ENCODE measurements at regions not wholly inside any gene's neighbourhood (a gene's known extent, or its start where the extent isn't known, plus 50 kb on each side); places are given as distances from the start of the nearest gene placed in this dataset.
"Not testable (repeated sequence)": the region's sequence is repeated elsewhere in the genome, so short reads cannot be mapped to it uniquely, and the experiment has no call there.

DNA sequence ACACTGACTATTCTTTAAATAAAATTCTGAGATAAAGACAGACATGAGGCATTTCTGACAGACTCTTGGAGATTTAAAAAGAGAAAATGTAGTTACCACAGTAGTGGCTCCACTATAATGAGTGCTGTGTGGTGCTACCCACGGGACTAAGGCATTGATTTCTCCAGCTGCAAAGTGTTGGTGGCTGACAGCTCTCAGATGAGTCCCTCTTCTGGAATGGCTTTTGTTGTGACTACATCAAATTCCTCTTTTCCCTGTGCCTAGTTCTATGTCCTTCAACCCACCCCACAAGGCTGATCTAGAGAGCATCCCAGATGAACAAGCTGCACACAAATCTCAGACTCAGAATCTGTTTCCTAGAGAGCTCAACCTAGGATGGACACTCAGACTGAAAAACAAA, 884.8 kb upstream of the ZEB2 start:
- no peak for FAIRE-seq

DNA sequence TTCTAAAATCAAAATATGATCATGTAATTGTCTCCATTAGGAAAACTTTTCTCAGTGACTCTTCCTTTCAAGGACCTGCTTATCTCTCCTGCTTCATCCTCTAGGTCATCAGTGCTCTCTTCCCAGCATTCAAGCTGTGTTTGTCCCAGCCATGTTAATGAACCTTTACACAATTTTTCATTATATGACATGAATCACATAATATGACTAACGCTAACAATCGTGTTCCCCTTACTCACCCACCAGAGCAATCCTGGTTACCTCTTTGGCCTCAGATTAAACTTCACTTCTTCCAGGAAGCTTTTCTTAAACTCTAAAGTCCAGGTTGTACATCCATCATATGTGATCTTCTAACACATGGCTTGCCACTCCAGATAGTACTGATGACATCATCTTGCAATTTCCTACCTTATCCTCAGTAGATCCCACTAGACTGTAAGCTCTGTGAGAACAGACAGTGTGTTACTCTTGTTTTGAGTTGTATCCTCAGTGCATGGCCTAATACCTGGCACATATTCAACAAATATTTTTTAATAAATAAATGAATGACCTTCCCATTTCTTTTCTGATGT, 882.9 kb upstream of the ZEB2 start:
- no peak for FAIRE-seq

DNA sequence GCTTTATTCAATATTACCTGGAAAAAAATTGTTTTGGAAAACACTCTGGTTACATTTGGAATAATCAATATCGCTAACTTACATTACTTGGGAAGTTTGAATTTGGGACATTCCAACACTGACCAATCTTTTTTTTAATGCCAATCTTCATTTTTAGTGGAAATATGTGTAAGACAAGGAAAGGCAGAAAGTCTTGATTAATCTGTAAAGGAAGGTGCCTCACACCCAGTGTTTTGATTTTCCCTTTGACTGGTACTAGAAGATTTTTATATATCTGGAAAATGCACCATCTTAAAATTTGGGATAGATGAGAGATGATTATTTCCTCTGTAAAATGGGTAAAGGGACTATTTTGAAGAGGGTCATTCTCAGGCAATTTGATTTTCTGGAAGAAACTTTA, 879.2 kb upstream of the ZEB2 start:
- FAIRE-seq, result no peak

DNA sequence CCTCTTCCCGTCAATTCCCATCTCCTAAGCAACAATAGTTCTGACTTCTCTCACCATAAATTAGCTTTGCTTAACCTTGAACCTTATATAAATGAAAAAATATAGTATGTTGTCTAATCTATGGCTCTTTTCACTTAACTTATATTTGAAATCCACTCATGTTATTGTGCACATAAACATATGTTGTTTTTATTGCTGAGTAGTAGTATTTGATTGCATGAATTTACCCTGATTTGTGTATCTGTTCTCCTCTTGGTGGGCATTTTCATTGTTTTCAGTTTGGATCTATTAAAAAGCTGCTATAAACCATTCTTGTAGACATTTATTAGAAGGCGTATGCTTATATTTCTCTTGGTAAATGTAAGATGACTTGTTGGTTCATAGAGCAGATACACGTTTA, 874.3 kb upstream of the ZEB2 start:
- no peak for FAIRE-seq

DNA sequence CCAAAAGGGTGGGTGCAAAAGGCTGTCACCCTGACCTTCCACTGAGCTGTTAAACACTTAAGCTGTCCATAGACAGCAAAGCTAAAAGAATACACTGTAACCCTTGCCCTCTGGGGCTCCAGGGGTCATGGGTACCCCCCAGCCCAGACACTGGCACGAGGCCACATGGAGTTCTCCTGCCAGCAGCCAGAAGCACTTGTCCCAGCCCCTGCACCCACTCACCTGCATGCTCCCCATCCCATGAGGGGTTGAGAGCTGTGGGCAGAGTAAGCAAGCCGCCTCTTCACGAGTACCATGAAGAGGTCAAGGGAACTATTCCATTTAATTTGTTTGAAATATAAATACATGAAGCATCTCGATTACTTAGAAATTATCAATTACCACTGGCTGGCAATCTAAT, 867.1 kb upstream of the ZEB2 start:
- FAIRE-seq, result no peak

DNA sequence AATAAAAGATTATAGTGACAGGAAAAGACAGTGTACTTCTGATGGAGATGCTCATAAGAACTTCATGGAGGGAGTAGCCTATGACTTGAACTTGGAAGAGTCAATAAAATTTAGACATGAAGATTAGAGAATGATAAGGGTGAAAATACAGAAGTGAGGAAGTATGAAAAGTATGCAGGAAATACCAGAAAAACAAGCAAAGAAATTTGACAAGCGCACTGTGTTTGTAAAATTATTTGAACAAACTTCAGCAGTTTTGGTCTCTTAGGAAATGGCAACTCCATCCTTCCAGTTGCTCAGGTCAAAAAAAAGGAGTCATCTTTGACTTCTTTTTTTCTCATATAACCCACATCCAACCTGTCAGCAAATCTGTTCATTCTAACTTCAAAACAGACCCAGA, 864.0 kb upstream of the ZEB2 start:
- no peak for FAIRE-seq

DNA sequence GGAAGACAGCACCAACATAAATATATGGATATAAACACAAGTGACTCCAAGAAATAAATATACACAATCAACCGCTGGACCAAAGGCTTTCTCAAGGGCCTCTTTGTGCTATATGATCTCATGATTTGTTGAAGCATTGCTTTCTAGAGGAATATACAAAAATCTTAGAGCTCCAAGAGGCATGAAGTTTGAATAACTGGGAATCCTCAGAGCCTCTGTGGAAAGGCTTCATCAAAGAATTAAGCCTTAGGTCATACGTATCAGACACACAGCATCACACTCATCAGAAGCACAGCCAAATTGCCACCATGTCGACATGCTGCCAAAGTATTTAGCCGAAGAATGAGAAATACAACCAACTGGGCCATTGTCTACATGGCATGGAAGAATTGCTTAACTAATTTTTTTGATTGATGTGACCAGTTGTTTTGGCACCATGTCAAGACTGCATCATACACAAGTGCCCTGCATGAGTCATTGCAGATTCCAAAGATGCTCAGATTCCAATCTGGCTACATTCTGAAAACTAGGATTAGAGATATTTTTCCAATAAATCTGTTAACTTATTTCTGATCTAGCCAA, 860.6 kb upstream of the ZEB2 start:
- FAIRE-seq, result no peak

DNA sequence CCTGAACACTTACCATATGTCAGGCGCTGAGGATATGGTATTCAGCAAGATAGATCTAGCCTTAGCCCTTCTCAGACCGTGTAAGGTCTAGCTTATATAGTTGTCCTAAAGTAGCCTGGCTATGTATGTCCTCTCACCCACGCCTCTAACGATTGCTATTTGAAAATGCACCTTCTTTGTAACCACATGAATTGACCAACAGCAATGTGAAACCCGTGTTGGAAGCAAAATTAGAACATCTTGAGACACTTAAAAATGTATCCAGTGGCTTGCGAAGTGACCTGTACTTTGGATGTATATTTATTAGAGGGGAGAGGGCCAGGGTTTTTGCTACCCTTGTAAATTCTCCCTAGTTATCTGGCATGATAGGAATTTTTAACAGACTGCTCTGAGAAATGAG, 860.0 kb upstream of the ZEB2 start:
- FAIRE-seq, result no peak

DNA sequence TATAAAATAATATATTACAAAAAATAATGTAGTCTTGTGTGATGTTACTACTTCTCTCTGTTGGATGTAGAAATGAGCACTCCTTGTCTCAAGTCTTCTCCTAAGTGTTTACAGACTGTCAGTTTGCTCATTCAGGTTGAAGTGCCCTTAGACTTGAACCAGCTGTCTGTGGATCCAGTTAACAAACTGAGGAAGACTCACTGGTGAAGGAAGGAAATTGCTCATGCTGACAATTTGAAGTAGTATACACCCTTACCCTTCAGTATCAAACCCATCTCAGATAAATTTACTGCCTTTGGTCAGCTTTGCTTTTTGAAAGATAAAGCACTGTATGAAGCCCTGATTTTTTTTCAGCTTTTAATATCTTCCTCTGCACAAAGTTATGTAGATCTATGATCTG, 854.2 kb upstream of the ZEB2 start:
- FAIRE-seq, result no peak

DNA sequence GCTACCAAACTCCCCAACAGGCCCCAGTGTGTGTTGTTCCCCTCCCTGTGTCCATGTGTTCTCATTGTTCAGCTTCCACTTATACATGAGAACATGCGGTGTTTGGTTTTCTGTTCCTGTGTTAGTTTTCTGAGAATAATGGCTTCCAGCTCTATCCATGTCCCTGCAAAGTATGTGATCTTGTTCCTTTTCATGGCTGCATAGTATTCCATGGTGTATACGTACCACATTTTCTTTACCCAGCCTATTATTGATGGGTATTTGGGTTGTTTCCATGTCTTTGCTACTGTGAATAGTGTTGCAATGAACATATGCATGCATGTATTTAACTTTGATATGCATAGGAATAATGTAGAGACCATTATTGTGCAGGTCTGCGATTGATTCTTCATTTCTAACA, 847.4 kb upstream of the ZEB2 start:
- not testable (repeated sequence) for FAIRE-seq

DNA sequence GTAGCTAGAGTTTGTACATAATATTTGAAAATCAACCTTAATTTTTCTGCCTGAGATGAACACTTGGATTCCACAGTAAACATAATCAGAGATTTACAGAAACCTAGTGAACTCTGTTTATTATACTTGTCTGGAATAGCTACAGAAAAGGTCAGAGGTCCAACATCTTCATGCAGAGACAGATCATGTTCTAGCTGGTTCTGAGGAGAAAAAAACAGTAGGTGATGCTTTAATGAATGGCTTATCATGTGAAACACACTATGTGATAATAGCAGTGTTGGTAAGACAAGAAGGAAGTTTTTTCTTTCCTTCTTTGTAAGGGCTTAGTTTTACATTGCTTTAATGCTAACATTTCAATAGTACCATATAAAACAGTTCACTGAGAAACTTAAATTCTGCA, 846.4 kb upstream of the ZEB2 start:
- FAIRE-seq, result no peak

DNA sequence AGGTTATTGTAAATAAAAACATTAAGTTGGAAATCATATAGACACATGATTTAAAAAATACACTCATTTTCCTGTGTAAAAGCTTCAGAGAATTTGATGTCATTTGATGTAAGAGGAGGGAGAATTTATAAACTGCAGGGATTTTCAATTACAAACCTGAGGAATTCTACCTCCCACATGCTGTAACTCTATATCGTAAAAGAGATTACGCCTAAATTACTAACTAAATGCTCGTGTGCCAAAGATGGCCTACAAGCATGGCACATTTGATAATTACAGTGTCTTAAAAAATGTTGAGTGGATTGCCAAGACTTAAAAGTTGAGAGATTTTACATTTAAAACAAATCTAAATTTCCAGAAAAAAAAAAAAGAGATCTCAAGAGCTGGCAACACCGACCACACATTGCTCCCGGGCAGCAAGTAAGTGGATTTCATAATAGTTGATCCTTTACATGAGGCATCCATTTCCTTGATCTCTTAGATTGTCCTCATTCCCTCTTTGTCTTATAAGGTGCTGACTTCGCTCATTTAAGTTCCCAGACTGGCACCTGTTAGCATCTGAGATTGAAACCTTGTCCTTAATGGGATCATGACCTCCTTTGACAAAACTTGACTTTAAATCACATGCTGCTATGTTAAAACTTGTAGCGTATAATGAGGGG, 840.3 kb upstream of the ZEB2 start:
- FAIRE-seq, result no peak

DNA sequence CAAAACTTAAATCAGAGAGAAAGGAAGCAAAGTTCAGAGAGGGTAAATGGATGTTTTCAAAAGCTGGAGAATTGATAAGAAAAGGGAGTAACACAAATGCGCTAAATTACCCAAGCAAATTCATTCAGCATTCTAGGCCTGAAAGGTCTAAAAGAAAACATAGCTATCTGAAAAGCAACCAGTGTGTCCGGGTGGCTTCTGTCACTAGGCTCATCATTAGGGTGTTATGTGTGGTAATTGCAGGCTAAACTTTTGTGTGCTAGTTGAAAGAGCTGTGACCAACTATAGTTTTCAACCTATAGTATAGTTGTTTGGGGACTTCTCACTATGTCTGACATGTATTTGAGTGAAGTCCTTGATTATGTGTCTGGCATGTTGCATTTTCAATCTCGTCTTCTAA, 839.6 kb upstream of the ZEB2 start:
- no peak for FAIRE-seq

DNA sequence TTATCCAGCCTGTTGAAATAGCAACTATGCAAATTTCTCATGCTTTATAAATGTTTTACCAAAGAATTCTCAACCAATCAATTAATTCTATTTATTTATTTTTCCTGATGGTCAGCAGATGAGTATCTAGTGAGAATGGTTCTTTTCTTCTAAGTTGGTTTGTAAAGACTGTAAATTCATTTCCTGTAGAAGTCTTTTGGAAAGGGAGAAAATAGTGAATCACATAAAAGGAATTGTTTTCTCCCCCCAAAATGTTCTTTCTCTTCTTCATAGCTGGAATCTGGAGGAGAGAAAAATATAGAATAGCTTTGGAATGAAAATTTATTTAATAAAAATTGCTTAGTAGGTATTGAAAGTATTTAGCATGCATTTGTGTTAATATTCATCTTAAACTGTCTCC, 836.1 kb upstream of the ZEB2 start:
- no peak for FAIRE-seq

DNA sequence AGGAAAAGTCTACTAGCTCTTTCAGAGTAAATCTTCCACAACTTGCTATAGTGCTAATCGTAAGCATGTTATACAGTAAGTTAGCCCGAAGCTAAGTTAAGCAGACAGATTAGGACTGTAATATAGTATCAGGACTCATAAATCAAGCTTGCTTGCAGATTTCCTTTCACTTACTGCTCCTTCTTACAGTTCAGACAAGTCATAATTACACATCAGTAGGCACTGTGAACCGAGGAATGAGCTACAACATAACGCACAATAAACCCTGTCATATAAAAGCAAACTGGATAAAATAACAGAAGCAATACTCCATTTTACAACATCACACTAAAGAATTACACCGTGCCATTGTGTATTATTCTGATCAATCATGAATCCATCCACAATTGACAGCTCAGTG, 832.6 kb upstream of the ZEB2 start:
- FAIRE-seq, result no peak

DNA sequence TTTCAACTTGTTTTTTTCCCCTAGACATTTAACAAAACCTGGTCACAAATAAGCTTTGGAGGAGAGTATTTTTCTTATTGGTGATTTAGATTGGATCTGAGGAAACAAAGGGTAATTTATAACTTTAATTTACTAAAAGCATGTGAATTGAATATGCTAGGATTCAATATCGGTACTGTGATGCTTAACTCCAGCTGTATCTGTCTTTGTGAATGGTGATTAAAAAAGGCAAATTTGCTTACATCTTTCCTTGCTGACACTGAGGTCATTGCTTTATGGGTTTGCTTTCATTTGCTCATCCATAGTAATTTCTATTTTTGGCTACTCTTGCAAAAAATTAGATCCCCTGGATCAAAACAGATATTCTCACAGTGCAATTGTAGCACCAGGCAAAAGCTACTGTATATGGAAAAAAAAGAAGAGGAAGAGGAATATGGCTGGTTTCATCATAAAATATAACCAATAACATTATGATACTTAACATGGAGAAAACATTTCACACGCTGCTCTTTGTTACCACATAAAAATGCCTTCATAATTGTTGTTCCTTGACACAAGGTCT, 832.0 kb upstream of the ZEB2 start:
- no peak for FAIRE-seq

DNA sequence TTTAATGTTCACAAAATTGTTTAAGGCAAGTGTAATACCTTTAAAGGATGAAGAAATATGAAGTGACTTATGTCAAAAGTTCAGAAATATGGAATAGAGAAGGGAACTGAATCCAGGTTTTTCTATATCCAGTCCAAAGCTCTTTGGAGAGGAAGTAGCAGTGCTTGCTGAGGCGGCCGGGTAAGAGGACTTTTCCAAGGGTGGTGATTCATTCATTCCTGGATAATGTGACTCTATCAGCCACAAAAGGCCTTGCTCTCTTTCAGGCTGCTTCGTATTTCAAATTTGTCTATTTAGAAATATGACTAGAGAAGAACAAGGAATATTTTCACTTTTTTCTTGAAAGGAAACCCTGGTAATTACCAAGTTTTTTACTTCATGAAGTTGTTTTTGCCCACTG, 830.1 kb upstream of the ZEB2 start:
- no peak for FAIRE-seq

DNA sequence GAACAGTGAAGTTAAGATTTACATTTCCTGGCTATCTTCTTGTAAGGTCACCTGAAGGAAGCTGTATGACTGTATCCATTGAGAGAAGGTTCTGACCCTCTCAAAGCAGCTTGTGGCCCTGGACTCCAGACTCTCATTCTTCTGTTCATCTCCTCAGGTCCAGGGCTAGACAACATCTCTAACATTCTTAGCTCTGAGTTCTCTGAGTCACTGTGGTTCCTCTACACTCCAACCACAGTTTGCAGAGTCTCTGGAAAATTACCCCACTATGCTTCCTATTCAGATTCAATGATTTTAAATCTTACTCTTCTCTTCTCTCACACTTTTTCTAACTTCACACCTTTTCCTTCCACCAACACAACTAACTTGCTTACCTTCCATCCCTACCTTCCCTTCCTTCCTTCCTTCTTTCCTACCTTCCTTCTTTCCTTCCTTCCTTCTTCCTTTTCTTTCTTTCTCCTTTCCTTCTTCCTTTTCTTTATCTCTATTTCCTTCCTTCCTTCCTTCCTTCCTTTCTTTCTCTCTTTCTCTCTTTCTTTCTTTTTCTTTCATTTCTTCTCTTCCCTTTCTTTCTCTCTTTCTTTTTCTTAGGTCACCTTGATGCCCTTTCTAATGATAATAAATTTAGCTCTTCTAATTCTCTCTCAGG, 824.3 kb upstream of the ZEB2 start:
- no peak for FAIRE-seq

DNA sequence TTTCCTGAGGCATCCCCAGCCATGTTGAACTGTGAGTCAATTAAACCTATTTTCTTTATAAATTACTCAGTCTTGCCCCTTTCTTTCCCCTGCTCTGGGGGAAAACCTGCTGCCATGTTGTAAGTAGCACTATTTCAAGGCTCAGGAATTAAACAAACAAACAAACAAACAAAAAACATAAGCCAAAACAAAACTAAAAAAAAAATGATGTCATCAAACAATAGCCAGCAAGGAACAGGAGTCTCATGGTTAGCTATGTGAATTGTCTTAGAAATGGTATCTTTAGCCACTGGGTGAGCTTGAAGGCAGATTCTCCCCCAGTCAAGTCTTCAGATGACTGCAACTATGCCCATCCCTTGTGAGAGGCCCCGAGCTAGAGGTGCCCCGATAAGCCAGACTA, 823.4 kb upstream of the ZEB2 start:
- FAIRE-seq, result no peak

DNA sequence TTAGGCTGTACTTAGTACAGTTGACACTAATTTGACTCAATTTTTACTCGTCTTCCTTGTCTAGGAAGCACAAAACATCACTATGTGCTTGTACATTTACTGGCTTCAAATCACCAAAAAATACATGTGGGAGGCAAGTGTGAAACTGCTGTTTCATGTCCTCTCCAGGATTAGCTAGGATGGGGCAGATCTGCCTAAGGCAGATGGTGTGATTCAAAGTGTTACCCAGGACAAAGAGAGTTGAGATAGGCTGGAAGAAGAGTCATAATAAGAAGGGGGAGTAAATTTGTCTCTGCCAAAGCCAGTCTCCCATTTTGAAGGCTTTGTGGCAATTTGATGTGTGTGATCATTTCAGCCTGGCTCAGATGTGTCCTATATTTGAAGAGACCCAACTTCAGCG, 821.6 kb upstream of the ZEB2 start:
- FAIRE-seq, result no peak

DNA sequence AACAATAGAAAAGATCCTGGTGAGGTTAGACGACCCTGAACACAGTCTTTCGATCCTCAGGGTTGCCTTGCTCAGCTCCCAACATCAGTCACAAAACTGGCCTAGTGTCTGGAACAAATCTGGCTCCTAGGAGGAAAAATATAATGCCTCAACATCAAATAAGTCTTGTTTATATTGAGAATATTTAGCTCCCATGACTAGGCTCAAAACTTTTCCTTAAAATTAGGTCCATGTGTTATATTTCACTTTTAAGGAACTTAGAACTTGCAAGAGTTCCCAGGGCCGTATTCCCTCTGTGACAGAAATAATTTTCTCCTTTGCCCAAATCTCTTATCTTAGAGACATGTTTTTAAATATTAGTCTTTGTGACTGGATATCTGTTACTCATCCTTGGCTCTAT, 819.7 kb upstream of the ZEB2 start:
- no peak for FAIRE-seq

DNA sequence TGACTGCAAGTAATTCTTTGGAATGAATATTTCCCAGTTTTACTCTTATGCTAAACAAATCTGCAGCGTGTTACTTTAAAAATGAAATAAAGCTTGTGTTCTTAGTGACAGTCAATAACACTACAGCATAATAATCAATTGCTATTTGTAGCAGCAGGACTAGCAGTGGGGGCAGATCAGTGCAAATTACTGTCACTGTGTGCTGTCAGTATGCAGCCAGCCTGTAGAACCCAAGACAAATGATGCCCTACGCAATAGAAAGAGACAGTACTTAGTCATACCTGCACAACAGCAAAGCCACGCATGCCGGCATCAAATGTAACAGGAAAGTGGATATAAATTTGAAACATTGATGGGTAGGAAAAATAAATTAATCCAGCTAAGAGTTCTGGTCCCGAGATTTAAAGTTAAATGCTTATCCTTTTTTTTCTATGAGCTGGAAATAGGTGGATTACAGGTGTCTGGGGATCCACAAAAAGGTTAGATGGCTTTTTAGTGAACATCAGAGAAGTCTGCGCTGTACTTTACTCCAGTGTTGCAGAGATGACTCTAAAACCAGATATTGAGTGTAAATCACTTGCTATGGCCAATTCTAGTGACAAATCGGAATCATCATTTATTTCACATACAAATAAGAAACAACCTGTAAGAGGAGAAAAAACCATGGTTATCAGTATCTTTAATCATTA, 812.4 kb upstream of the ZEB2 start:
- FAIRE-seq, result no peak

DNA sequence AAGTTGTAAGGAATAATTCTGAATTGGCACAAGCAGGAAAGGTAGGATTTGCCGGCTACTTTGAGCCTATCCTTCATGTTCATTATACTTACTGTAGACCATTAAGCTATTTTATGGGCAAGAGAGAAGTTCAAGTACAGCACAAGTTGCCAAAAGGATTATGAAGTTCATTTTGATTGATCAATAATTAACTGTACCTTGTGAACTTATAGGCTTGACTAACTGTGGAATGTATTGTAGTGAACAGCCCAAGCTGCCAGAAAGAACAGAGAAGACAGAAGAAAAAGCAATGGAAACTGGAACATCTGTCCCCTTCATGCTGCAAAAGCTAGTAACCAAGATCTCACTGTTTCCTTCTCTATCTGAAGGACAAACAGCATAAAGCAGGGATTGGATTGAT, 810.1 kb upstream of the ZEB2 start:
- FAIRE-seq, result no peak

DNA sequence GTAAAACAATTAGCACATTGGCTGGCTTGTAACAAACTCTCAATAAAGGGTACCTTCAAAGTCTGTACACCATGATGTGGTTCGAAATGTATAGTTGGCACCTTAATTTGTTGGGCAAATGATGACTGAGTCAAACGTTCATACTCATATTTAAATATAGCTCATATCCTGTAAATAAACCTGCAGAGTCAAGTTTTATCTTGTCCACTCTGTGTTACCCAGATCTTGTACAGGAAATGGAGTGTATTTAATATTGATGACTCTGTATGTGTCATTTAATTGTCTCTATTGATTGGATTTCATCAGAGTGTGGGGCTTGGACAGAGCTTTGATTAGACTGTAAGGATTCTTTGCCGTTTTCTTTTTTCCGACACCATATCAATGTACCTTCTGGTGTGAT, 805.6 kb upstream of the ZEB2 start:
- FAIRE-seq, result no peak

Data from islet of Langerhans (tissue), 1 donor.